SHP77 (cell line): ENCODE measurements at regions not wholly inside any gene's neighbourhood (a gene's known extent, or its start where the extent isn't known, plus 50 kb on each side); places are given as distances from the start of the nearest gene placed in this dataset.
A peak's percentile ranks its signal among the peaks of the same experiment; 100 is the strongest.

Source experiments
- DNase-seq, 2 experiments: peaks; one replicate each; lab custom pipeline; 2025; lab: John Stamatoyannopoulos, UW

DNA sequence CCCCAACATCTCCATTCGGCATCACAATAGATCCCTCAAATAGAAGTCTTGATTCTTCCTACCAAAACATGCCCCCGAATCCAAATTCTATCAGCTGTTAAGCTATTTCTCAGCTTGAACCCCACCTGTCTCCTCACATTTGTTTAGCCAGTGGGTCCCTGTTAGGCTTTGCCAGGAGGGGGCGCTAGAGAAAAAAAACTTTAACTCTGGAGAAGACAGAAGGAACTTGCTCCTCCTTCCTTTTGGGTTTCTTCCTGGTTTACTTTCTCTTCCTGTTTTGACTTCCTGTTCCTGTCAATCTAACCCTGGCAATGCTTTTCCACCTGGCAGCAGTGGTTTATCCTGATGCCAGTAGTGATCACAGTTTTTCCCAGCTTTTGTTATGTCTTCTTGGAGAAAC is 95.6 kb upstream of the KCNK1 start:
- peak in 1 of 2 experiments; percentile 44 for DNase-seq

DNA sequence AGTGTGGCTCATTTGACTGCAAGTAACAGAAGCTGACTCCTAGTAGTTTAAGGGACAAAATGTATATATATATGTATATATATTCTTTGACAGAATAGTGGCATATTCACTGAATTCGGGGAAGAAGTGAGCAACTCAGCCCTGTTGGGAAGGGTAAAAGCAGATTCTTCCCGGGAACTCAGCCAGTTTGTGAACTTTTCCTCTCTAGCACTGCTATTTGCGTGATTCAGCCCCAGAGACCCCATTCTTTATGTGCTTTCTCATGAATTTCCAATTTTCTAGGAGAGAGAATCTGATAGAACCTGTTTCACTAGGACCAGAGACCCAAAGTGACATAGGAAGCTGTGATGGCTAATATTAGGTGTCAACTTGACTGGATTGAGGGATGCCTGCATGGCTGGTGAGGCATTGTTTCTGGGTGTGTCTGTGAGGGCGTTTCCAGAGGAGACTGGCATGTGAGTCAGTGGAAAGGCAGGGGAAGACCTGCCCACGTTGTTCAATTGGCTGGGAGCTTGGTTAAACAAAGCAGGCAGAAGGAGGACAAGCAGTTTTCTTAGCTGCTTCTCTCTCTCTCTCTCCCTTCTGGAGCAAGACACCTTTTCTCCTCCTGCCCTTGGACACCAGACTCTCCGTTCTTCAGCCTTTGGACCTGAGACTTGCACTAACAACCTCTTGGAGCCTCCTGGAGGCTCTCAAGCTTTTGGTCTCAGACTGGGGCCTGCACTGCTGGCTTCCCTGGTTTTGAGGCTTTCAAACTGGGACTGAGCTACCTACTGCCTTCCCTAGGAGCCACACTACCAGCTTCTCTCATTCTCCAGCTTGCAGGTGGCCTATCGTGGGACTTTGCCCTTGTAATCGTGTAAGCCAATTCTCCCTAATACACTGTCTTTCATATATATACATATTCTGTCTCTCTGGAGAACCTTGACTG is 93.4 kb upstream of the KCNK1 start:
- no peak for DNase-seq

- no peak for DNase-seq
Measured at GRCh38 chr1:233523047-233523446, 90.9 kb upstream of the KCNK1 start.

GRCh38 chr1:233527818-233528217 is 86.1 kb upstream of the KCNK1 start:
- no peak for DNase-seq

DNA sequence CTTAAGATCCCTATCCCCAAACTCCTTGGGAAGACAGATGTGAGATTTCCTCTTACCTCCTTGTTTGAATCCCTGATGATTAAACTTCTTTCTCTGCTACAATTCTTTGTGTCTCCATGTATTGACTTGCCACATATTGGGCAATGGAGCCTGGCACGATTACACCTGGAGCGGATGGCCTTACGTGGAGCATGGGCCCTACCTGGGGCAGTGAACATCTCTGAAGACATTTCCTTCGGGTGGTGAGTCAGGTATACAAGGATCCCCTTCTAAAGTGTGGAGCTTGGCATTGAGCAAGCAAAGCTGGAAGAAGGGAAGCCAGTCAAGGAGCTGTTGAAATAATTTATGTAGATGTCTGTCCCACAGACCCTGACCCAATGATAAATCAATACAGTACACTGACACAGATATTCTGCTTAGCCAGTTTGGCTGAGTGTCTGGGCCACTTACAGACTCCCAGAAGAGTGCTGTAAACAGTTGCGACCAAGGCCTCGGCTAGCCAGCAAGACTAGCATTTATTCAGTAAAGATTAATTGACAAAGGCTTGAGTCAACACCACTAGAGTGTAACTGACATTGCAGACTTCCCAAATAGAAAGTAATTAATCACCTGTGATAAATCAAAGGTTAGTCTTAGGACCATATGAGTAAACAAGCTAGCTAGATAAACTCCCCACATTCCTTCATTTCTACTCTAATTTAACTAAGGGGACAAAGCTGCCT is 83.1 kb upstream of the KCNK1 start:
- no peak for DNase-seq

GRCh38 chr1:233540816-233541215 is 73.1 kb upstream of the KCNK1 start:
- no peak for DNase-seq

DNA sequence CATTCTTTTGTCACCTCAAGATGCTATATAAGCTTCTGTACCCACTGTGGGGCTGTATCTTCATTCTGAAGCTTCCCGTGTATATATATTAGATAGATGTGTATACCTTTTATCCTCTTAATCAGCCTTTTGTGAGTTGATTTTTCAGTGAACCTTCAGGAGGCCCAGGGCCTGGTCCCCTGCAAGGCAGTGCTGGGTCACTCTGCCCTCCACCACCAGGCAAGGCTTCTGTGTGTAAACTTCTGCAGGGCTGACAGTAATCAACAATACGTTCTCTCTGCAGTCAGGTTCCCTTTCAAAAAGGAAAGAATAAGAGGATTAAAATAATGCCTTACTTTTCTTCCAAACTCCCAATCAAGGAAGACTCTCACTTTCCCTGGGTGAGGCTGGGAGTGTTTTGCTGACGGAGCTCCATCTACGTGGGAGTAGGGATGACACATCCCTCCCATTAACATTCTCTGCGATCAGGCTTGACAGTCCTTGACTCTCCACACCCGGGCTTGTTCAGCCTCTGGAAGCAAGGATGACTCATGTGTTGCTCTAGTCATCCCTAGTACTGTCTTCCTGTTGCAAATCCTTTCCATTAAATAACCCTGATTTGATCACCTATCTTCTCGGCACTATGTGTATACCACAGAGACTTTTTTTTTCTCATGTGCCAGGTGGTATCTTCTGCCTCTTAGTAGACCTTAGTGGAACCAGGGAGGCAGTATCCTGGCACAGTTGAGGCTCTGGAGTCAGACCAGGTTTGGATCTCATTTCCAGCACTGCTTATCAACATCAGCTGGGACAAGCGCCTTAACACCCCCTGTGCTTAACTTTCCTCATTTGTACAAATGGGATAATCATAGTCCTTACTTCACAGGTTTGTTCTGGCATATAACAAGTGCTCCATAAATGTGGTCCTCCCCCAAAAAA is 70.3 kb upstream of the KCNK1 start:
- no peak for DNase-seq

- DNase-seq: no peak
Measured at GRCh38 chr1:233544304-233544703, 69.6 kb upstream of the KCNK1 start.

- DNase-seq: no peak
Measured at GRCh38 chr1:233547726-233548125, 66.2 kb upstream of the KCNK1 start.

GRCh38 chr1:233549404-233549803 is 64.5 kb upstream of the KCNK1 start:
- no peak for DNase-seq

DNA sequence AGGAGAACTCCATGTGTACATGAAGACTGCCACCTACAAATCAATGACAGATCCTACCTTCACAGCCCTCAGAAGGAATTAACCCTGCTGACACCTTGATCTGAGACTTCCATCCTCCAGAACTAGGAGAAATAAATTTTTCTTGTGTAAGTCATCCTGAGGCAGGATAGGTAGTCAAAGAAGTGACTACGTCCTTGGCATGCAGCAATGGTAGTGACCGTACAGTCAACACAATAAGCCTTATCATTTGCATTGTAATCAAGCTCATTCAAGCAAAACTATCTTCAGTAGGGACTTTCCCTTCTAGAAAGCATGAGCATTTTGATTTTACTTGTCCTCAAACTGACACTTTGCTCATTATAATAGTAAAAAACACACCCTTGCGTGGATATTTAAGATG is 64.0 kb upstream of the KCNK1 start:
- no peak for DNase-seq

DNA sequence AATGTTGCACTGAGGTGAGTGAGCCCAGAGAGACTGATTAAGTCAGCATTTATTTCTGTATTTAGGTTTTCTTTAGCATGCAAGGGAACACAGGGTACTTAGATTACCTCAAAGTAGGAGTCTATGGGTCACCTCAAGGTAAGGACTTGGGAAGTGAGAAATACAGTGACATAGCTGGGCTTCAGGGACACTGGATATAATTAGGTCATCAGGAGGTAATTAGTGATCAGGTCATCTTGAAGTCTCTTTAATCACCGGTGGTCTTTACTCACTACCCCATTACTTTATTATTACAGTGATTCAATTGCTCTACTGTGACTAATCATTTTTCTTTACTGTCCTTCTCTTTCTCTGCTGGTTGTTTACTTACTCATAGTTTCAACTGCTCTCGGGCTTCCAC is 59.9 kb upstream of the KCNK1 start:
- DNase-seq: no peak

GRCh38 chr1:233561708-233562426 is 52.0 kb upstream of the KCNK1 start:
- no peak for DNase-seq
